ENCODE measurements at regions not wholly inside any gene's neighbourhood (a gene's known extent, or its start where the extent isn't known, plus 50 kb on each side); places are given as distances from the start of the nearest gene placed in this dataset.

- TF ChIP-seq EZH2 (IDR thresholded peaks at IDR 0.05; ENCODE audit: borderline replicate concordance, control insufficient read depth, low read depth, low read length) = no peak
- no peak for TF ChIP-seq YBX1 (IDR thresholded peaks at IDR 0.05)
- no peak for TF ChIP-seq CTCF (IDR thresholded peaks at IDR 0.05 in 2 of 3, conservative IDR thresholded peaks at IDR 0.05 in 1 of 3; ENCODE audit: control insufficient read depth in 2 of 3, extremely low read depth in 1 of 3, insufficient read depth in 1 of 3, low read depth in 3 of 3, low read length in 3 of 3)
- TF ChIP-seq SUPT20H (IDR thresholded peaks at IDR 0.05; ENCODE audit: borderline replicate concordance, control insufficient read depth, low read depth, low read length) = no peak
- TF ChIP-seq POLR2AphosphoS5 (IDR thresholded peaks at IDR 0.05; ENCODE audit: low read length) = no peak
- TF ChIP-seq CHD2 (IDR thresholded peaks at IDR 0.05; ENCODE audit: borderline replicate concordance, low read depth, low read length) = no peak
- TF ChIP-seq ZBTB11 (CRISPR knock-in tag; IDR thresholded peaks at IDR 0.05) = no peak
- TF ChIP-seq CHD1 (IDR thresholded peaks at IDR 0.05; ENCODE audit: low read depth, low read length) = no peak
Observed at GRCh38 chr2:100641125-100641435, 78.3 kb downstream of the PDCL3 start.

Measured in GM12878 (cell line).